ENCODE measurements at regions not wholly inside any gene's neighbourhood (a gene's known extent, or its start where the extent isn't known, plus 50 kb on each side); places are given as distances from the start of the nearest gene placed in this dataset.

GRCh38 chr4:176001151-176002006 lies 64.3 kb upstream of the WDR17 start:
- no peak for TF ChIP-seq CTCF (IDR thresholded peaks at IDR 0.05; ENCODE audit: control insufficient read depth, extremely low read depth, insufficient read depth)

GRCh38 chr4:176002007-176002613 lies 63.5 kb upstream of the WDR17 start:
- no peak for TF ChIP-seq CTCF (IDR thresholded peaks at IDR 0.05; ENCODE audit: control insufficient read depth, extremely low read depth, insufficient read depth)
- H3K4me3 ChIP-seq (ENCODE audit: low read depth, low read length), result no peak overlapping the region
- DNase-seq (ENCODE audit: low read depth), result no peak

More at GRCh38 chr4:176001151-176002006, 64.3 kb upstream of the WDR17 start:
- DNase-seq (ENCODE audit: low read depth), result no peak
- H3K4me3 ChIP-seq (ENCODE audit: low read depth, low read length), result no peak overlapping the region

- DNase-seq (ENCODE audit: low read depth), result no peak
- TF ChIP-seq CTCF (IDR thresholded peaks at IDR 0.05; ENCODE audit: control insufficient read depth, extremely low read depth, insufficient read depth), result no peak
- no peak overlapping the region for H3K4me3 ChIP-seq (ENCODE audit: low read depth, low read length)
Observed at GRCh38 chr4:176005766-176006165, 59.9 kb upstream of the WDR17 start.

GRCh38 chr4:176009254-176009653 lies 56.4 kb upstream of the WDR17 start:
- no peak for DNase-seq (ENCODE audit: low read depth)
- H3K4me3 ChIP-seq (ENCODE audit: low read depth, low read length), result no peak overlapping the region
- no peak for TF ChIP-seq CTCF (IDR thresholded peaks at IDR 0.05; ENCODE audit: control insufficient read depth, extremely low read depth, insufficient read depth)

GRCh38 chr4:176011529-176011928 lies 54.1 kb upstream of the WDR17 start:
- H3K4me3 ChIP-seq (ENCODE audit: low read depth, low read length), result no peak overlapping the region
- no peak for DNase-seq (ENCODE audit: low read depth)
- TF ChIP-seq CTCF (IDR thresholded peaks at IDR 0.05; ENCODE audit: control insufficient read depth, extremely low read depth, insufficient read depth), result no peak

- no peak for TF ChIP-seq CTCF (IDR thresholded peaks at IDR 0.05; ENCODE audit: control insufficient read depth, extremely low read depth, insufficient read depth)
- no peak overlapping the region for H3K4me3 ChIP-seq (ENCODE audit: low read depth, low read length)
- DNase-seq (ENCODE audit: low read depth), result no peak
Observed at GRCh38 chr4:176013476-176014247, 52.0 kb upstream of the WDR17 start.
